MM.1S (cell line): ENCODE measurements at regions not wholly inside any gene's neighbourhood (a gene's known extent, or its start where the extent isn't known, plus 50 kb on each side); places are given as distances from the start of the nearest gene placed in this dataset.

ENCODE experiments used
- DNase-seq: peaks from one replicate; pipeline ENCODE4 v3.0.0-alpha.2; 2015
- H2AFZ ChIP-seq: fragments of 300-600 bp; sonication (generic); 2 replicates; pipeline ENCODE4 v1.6.0; 2016; ENCODE audit warnings: antibody characterized with exemption, low read length
- H3F3A ChIP-seq: fragments of 300-600 bp; sonication (generic); 2 replicates; pipeline ENCODE4 v1.6.1; 2016; ENCODE audit warnings: mild to moderate bottlenecking, antibody characterized with exemption, low read length, moderate library complexity, mixed read lengths; ENCODE audit not compliant: insufficient read depth
- H3K27ac ChIP-seq: fragments of 300-600 bp; sonication (generic); 2 replicates; pipeline ENCODE4 v1.5.1; 2016; ENCODE audit warnings: mild to moderate bottlenecking, low read length
- H3K27me3 ChIP-seq: fragments of 300-600 bp; sonication (generic); replicated peaks from 2 replicates; pipeline ENCODE4 v1.6.0; 2016; ENCODE audit warnings: low read length; ENCODE audit not compliant: insufficient read depth
- H3K36me3 ChIP-seq: fragments of 300-600 bp; sonication (generic); replicated peaks from 2 replicates; pipeline ENCODE4 v1.6.1; 2016; ENCODE audit warnings: mild to moderate bottlenecking, low read length, mixed read lengths; ENCODE audit not compliant: insufficient read depth
- H3K4me1 ChIP-seq: fragments of 300-600 bp; sonication (generic); 2 replicates; pipeline ENCODE4 v1.6.1; 2016; ENCODE audit warnings: low read length, mixed read lengths
- H3K4me2 ChIP-seq: fragments of 300-600 bp; sonication (generic); 2 replicates; pipeline ENCODE4 v1.6.0; 2016; ENCODE audit warnings: low read depth, low read length
- H3K4me3 ChIP-seq: fragments of 300-600 bp; sonication (generic); 2 replicates; pipeline ENCODE4 v1.5.1; 2016; ENCODE audit warnings: low read length, mixed read lengths
- H3K79me2 ChIP-seq: fragments of 300-600 bp; sonication (generic); 2 replicates; pipeline ENCODE4 v1.6.1; 2016; ENCODE audit warnings: mixed run types, low read length, mixed read lengths
- H3K9ac ChIP-seq: fragments of 300-600 bp; sonication (generic); 2 replicates; pipeline ENCODE4 v1.6.1; 2016; ENCODE audit warnings: low read length, mixed read lengths
- H3K9me2 ChIP-seq: fragments of 300-600 bp; sonication (generic); replicated peaks from 2 replicates; pipeline ENCODE4 v1.6.1; 2016; ENCODE audit warnings: mild to moderate bottlenecking, low read length, mixed read lengths; ENCODE audit not compliant: insufficient read depth
- H3K9me3 ChIP-seq: fragments of 300-600 bp; sonication (generic); replicated peaks from 2 replicates; pipeline ENCODE4 v1.6.1; 2016; ENCODE audit warnings: mild to moderate bottlenecking, low read length, mixed read lengths; ENCODE audit not compliant: insufficient read depth
- H4K20me1 ChIP-seq: fragments of 300-600 bp; sonication (generic); 2 replicates; pipeline ENCODE4 v1.6.1; 2016; ENCODE audit warnings: mild to moderate bottlenecking, low read length, moderate library complexity, mixed read lengths; ENCODE audit not compliant: insufficient read depth
- EZH2 ChIP-seq: fragments of 300-600 bp; sonication (generic); optimal IDR thresholded peaks from 2 replicates; pipeline ENCODE3; 2017; ENCODE audit warnings: low read depth, mild to moderate bottlenecking, antibody characterized with exemption, low read length, mixed read lengths
- EZH2phosphoT487 ChIP-seq: fragments of 300-600 bp; sonication (generic); IDR thresholded peaks from 2 replicates; pipeline ENCODE4 v1.6.1; 2018; ENCODE audit warnings: antibody characterized with exemption, low read length
- TF ChIP-seq, protein P1 (sequence below): fragments of 300-600 bp; sonication (generic); IDR thresholded peaks from 2 replicates; pipeline ENCODE4 v1.5.1; 2016; ENCODE audit warnings: antibody characterized with exemption, low read length, mixed read lengths

DNA sequence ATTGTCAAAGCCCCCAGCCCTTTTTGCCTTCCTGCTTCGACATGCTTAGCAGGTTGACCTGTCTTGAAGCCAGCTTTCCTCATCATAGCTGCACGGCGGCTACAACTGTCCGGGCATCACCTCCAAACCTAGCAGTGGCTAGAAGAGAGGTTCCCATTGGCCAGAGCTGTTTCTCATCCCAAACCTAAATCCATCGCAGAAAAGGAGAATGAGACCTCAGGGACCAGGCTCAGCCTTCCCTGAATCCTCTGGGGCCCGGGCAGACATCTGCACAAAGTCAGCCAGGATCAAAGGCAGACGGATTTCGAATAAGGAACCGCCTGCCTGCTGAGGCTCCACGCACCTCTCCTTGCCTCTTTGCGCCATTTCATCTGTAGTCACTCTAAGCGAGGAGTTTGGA is 101.7 kb upstream of the SLC66A3 start:
- TF ChIP-seq EZH2 = no peak
- no peak for TF ChIP-seq EZH2phosphoT487
- no peaks in the 10 kb centered on the region for H4K20me1 ChIP-seq
- no peaks in the 10 kb centered on the region for H3F3A ChIP-seq

DNA sequence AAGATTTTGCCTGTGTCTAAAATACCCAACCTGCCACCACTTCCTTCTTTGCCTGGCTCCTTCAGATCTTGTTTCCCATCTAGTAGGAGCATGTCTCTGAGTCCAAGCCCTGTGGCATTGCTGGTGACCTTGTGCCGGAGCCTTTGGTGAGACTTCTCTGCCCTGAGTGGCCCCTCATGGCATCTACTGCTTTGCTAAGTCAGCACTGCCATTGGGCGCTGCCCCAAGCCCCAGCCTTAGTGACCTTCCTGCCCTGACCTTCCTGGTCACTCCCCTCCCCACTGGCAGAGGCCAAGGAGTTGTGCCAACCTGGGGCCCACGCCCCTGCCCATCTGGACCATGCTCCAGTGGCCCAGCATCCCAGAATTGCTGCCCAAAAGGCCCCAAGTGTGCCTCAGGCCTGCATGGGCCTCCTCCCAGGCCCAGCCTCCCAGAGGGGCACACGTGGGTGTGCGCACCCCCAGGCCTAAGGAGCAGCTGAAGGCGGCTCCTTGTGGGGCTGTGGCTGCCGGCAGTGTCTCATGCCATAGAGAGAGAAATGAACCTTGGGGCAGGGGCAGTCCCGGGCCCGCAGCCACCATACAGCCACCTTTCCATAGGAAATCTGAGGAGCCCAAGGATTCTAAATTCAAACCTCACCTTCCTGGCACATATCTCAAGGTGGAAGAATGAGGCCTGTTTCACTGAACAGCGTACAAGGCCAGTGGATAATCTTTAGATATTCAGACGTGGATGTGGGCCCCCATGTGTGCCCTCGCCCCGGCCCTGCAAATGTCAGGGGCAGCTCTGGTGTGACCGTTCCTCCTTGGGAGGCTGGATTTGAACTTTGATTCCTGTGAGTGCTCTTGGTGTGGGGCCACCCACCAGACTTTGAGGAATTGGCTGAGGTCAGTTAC is 100.2 kb upstream of the SLC66A3 start:
- no peaks in the 10 kb centered on the region for H3K9me3 ChIP-seq
- no peaks in the 10 kb centered on the region for H4K20me1 ChIP-seq
- H3K9me2 ChIP-seq = no peaks in the 10 kb centered on the region
- no peak for TF ChIP-seq EZH2phosphoT487
- TF ChIP-seq, protein P1, sequence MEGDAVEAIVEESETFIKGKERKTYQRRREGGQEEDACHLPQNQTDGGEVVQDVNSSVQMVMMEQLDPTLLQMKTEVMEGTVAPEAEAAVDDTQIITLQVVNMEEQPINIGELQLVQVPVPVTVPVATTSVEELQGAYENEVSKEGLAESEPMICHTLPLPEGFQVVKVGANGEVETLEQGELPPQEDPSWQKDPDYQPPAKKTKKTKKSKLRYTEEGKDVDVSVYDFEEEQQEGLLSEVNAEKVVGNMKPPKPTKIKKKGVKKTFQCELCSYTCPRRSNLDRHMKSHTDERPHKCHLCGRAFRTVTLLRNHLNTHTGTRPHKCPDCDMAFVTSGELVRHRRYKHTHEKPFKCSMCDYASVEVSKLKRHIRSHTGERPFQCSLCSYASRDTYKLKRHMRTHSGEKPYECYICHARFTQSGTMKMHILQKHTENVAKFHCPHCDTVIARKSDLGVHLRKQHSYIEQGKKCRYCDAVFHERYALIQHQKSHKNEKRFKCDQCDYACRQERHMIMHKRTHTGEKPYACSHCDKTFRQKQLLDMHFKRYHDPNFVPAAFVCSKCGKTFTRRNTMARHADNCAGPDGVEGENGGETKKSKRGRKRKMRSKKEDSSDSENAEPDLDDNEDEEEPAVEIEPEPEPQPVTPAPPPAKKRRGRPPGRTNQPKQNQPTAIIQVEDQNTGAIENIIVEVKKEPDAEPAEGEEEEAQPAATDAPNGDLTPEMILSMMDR = no peak
- no peak for TF ChIP-seq EZH2
- no peak overlapping the region for H3K4me3 ChIP-seq
- DNase-seq = no peak
- H3K9ac ChIP-seq = no peak overlapping the region
- H2AFZ ChIP-seq = no peak overlapping the region
- H3K36me3 ChIP-seq = no peaks in the 10 kb centered on the region
- H3K27ac ChIP-seq = no peak overlapping the region
- no peaks in the 10 kb centered on the region for H3K27me3 ChIP-seq
- no peaks in the 10 kb centered on the region for H3K79me2 ChIP-seq
- H3K4me2 ChIP-seq = no peak overlapping the region
- no peaks in the 10 kb centered on the region for H3K4me1 ChIP-seq
- no peaks in the 10 kb centered on the region for H3F3A ChIP-seq

More for the DNA sequence above, 101.7 kb upstream of the SLC66A3 start:
- H3K9me2 ChIP-seq = no peaks in the 10 kb centered on the region
- H3K4me2 ChIP-seq = no peak overlapping the region
- H3K4me1 ChIP-seq = no peaks in the 10 kb centered on the region
- H3K27ac ChIP-seq = no peak overlapping the region
- no peak overlapping the region for H3K9ac ChIP-seq
- H3K9me3 ChIP-seq = no peaks in the 10 kb centered on the region
- H2AFZ ChIP-seq = no peak overlapping the region
- no peak overlapping the region for H3K4me3 ChIP-seq
- H3K36me3 ChIP-seq = no peaks in the 10 kb centered on the region
- H3K27me3 ChIP-seq = no peaks in the 10 kb centered on the region
- no peak for DNase-seq
- no peaks in the 10 kb centered on the region for H3K79me2 ChIP-seq

DNA sequence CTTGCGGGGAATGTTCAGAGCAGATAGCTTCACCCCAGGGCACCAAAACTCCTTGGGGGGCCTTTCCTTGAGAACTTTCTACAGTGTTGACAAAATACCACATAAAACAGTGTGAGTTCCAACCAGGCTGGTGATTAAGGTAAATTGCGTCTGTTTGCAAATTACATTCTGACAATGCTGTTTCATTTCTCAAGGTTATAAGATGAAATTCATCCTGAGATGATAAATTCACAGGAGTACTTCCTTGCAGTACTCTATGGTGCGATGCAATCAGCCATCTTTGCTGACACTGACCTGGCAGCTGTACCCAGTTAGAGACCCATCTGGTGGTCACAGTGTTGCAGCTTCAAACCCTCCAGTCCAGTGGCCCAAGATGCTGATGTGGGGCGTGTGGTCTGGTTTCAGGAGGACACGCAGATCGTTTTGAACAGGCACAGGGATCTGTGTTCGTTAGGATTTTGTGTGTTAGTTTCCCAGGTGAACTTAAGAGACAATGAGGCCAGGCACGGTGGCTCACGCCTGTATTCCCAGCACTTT is 99.5 kb upstream of the SLC66A3 start:
- no peaks in the 10 kb centered on the region for H3K27me3 ChIP-seq
- no peaks in the 10 kb centered on the region for H3K4me1 ChIP-seq
- TF ChIP-seq EZH2phosphoT487 (no peak), EZH2 (no peak)
- TF ChIP-seq, protein P1 = no peak
- no peak overlapping the region for H3K27ac ChIP-seq
- H3K36me3 ChIP-seq = no peaks in the 10 kb centered on the region
- H3K9me2 ChIP-seq = no peaks in the 10 kb centered on the region
- no peak overlapping the region for H3K4me2 ChIP-seq
- no peak overlapping the region for H2AFZ ChIP-seq
- no peak overlapping the region for H3K9ac ChIP-seq
- no peaks in the 10 kb centered on the region for H3K79me2 ChIP-seq
- no peak for DNase-seq
- no peak overlapping the region for H3K4me3 ChIP-seq
- no peaks in the 10 kb centered on the region for H3F3A ChIP-seq
- H3K9me3 ChIP-seq = no peaks in the 10 kb centered on the region
- H4K20me1 ChIP-seq = no peaks in the 10 kb centered on the region

DNA sequence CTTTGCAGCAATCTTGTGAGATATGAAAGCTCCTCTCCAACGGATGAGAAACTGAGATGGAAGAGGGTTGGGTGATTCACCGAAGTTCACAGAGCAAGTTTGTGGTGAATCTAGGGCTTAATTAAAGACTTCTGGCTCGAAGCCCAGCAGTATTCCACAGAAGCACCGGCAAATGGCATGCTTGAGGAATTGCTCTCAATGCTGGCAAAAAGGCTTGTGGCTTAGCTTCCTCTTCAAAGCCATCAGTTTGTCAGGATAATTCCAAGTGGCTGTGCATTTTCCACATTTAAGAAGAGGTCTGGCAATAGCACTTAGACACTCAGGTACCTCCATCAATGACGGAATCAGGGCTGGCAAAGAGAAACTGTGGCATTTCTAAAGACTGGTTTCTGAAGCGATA is 98.7 kb upstream of the SLC66A3 start:
- Histone ChIP-seq H4K20me1 (no peaks in the 10 kb centered on the region), H3K9ac (no peak overlapping the region), H3K79me2 (no peaks in the 10 kb centered on the region), H3K27ac (no peak overlapping the region), H3K9me2 (no peaks in the 10 kb centered on the region), H3F3A (no peaks in the 10 kb centered on the region), H3K4me2 (no peak overlapping the region), H3K27me3 (no peaks in the 10 kb centered on the region), H3K9me3 (no peaks in the 10 kb centered on the region), H3K36me3 (no peaks in the 10 kb centered on the region), H3K4me3 (no peak overlapping the region), H3K4me1 (no peaks in the 10 kb centered on the region), H2AFZ (no peak overlapping the region)
- TF ChIP-seq, protein P1 = no peak
- TF ChIP-seq EZH2 = no peak
- TF ChIP-seq EZH2phosphoT487 = no peak
- DNase-seq = no peak
